NCI-H2171 treated with DMSO at 0.1 percent for 48 hours (cell line): ENCODE measurements at regions not wholly inside any gene's neighbourhood (a gene's known extent, or its start where the extent isn't known, plus 50 kb on each side); places are given as distances from the start of the nearest gene placed in this dataset.
"Not testable (repeated sequence)": the region's sequence is repeated elsewhere in the genome, so short reads cannot be mapped to it uniquely, and the experiment has no call there.

ENCODE experiments used
- DNase-seq: peaks from one replicate; lab custom pipeline; 2025; lab: John Stamatoyannopoulos, UW

DNA sequence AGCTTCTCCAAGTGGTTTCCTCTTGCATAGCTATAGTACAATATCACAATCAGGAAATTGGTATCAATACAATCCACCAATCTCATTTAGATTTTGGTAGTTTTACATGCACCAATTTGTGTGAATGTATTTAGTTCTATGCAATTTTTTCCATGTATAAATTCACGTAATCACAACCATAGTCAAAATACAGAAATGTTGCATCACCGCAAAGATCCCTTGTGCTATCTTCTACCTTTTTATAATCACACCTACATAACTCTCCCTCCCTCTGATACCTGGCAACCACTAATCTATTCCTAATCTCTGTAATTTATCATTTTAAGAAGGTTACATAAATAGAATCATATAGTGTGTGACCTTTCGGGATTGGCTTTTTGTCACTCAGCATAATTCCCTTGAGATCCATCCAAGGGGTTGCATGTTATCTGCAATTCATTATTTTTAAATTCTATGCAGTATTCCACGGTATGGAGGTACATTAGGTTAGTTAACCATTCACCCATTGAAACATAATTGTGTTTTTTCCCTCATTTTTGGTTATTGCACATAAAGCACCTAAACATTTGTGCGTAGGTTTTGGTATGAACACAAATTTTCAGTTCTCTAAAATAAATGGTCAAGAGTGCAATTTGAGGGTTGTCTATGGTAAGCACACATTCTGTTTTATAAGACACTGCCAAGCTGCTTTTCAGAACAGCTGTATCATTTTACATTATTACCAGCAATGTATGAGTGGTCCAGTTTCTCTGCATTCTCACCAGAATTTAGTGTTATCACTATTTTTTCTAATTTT lies 95.1 kb upstream of the SLC22A23 start:
- DNase-seq, result no peak

DNA sequence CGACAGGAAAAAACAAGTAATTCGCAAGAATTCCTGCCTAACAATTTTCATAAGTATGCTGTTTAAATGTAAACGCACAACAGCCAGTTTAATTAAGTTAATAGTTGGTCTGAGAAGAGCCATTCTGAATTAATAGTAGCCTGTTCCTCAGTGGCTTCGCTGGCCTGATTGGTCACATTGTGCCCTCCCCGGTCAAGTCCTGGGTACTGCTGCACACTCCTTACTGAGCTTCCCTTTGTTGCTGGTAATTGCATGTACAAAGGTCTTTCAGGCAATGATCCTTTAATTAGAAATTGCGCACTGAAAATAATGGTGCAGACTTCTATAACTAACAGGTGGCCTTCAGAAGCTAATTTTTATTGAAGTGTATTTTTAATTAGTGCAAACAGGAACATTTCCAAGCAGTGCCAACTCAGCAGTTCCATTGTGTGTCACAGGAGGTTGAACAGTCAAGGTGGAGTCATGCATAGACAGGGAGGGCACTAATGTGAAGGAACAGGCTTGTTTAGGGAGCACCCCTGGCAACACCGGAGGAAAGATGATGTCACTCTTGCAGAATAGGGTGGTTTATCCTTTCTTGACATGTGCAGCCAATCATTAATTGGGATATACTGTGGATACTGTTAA lies 92.6 kb upstream of the SLC22A23 start:
- no peak for DNase-seq

DNA sequence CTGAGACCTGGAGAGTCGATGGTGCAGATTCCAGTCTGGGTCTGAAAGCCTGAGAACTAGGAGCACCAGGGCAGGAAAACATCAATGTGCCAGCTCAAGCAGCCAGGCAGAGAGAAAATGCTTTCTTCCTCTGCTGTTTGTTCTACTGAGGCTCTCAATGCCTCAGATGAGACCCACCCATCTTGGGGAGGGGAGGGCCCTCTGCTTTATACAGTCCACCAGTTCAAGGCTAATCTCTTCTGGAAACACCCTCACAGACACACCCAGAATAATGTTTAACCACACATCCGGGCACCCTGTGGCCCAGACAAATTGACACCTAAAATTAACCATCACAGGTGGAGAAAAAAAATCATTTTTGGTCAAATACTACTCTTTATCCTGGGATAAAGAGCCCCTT lies 89.3 kb upstream of the SLC22A23 start:
- DNase-seq, result no peak

DNA sequence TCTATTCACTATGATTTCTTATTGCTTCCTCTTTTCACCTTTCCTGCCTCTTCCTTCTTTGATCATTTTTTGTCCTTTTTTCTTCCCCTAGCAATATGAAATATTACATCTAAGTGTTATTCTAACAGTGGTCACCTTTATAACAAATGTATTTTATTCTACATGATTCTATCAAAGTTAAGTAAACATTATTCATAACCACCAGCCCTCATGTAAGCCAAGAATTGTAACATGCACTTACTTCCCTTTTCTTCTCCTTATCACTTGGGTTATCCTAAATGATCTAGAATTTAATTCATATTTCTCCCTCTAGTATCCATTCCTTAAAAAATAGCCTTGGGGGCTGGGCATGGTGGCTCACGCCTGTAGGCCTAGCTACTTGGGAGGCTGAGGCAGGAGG lies 88.3 kb upstream of the SLC22A23 start:
- no peak for DNase-seq

DNA sequence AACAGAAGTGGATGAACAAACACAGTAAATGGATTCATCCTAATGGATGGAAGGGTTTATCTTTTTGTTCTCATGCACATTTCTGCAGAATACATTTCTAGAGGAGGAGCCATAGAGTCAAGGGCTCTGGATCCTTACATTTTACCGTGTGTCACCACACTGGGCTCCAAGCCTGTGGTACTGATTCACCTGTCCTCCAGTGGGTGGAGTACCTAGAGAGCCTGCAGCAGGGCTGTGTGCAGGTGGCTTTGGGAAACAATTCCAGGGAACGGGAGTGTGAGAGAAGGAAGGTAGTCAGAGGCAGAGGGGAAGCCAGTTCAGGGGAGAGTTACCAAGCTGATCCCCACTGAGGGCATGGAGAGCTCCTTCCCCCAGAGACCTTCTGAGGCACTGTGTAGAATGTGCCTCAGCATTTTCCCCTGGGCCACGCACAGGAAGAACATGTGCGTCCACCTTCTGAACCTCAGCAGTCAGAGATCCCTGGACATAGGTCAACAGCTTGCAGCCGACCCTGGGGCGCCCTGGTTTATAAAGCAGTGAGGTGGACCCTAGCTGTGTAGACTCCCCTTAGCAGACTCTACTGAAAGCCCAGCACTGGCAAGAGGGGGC lies 85.3 kb upstream of the SLC22A23 start:
- DNase-seq, result no peak

DNA sequence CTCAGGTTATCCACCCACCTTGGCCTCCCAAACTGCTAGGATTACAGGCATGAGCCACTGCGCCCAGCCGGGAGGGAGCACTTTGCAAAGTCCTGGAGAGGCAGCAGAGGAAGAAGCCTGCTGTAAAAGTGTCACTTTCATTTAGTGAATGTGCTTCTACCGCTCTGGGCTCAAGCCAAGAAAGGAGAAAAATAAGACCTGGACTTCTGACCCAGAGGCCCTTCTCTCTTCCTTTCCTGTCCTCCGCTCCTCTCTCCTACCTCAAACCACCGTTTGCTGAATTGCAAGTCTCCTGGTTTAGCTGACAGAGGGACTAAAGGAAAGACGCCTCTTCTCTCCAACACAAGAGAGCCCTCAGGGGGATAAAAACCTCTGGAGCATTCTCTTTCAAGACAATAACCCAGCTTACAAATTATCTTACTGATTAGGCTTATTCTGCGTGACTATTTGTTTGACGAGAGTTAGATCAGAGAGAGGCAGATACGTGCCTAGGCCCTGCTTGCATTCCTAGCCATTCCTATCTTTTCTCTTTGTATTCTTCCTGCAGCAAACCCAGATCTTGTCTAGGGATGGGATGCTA lies 84.2 kb upstream of the SLC22A23 start:
- DNase-seq, result no peak

DNA sequence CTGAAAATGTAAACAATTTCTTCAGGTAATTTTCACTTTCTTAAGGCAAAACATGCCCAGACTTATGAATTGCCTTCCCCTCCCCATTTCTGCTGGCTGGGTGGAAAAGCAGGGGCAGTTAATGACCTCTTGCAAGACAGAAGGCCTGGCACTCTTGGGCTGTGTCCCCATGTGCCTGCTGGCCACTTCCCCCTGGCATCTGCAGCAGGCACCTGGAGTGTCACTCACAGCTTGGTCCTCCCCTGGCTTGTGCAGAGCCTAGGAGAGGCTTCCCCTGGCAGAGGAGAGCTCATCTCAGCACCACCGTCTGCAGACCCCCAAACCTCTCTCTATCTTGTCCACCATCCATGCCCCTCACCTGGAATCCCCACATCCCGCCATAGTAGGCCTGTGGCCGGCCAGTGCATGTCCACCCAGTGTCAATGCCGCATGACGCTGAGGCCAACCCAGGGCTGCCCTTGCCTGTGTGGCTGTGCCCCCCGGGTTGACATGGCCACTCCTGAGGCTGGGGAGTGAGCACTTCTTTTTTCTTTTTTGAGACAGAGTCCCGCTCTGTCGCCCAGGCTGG lies 83.5 kb upstream of the SLC22A23 start:
- DNase-seq, result no peak

DNA sequence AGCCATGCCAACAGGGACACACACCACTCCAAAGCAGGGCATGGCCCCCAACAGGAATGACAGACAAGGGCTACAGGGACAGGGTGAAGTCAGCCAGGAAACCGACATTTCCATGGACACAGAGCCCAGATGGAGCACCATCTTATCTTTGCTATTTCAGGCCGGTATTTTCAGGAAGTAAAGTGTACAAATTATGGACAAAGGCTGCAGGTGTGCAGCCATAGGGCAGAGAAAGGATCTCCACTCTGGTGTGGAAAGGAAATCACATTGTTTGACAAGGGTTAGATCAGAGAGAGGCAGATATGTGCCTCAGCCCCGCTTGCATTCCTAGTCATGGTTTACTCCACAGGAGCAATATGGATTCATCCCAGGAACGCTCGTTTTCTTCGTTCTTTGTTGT lies 81.7 kb upstream of the SLC22A23 start:
- no peak for DNase-seq

DNA sequence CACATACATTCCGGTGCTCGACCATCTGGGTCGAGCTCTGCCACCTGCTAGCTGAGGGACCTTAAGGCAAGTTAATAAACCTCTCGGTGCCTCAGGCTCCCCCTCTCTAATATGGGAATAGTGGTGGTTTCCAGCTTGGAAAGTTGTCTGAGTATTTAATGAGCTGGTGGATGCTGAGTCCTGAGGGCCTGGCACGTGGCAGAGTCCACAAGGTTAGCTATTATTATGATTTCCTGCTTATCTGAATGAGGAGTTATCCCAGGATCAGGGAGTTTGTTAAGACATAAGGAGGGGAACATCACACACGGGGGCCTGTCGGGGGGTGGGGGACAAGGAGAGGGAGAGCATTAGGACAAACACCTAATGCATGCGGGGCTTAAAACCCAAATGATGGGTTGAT lies 80.1 kb upstream of the SLC22A23 start:
- DNase-seq, result no peak

DNA sequence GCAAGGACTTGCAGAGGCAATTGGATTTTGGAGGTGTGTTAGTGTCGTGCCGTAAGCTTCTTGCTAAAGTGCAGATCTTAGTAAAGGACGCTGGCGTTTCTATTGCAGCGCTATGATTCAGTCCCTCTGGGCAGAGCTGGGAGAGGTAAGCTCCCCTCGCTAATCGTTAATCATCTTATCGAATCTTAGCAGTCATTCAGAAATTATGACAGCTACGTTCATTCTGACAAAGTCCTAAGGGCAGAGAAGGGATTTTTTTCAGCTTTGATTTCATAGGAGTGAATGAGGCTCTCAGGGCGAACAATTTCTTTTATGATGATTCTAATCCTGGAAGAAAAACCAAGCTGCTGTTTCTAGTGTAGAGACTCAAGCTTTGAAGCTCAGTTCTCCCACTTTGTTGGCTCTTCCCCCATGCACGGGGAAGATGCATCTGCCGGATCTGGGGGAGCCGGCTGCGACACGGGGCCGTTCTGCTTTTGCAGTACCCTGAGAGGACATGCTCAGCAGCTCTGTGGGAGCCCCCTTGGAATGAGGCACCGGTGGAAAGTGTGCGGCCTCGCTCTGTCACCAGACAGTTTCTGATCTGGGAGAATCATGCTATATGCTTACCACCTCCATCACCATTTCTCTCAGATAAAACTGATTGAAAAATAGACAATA lies 79.1 kb upstream of the SLC22A23 start:
- DNase-seq, result no peak

DNA sequence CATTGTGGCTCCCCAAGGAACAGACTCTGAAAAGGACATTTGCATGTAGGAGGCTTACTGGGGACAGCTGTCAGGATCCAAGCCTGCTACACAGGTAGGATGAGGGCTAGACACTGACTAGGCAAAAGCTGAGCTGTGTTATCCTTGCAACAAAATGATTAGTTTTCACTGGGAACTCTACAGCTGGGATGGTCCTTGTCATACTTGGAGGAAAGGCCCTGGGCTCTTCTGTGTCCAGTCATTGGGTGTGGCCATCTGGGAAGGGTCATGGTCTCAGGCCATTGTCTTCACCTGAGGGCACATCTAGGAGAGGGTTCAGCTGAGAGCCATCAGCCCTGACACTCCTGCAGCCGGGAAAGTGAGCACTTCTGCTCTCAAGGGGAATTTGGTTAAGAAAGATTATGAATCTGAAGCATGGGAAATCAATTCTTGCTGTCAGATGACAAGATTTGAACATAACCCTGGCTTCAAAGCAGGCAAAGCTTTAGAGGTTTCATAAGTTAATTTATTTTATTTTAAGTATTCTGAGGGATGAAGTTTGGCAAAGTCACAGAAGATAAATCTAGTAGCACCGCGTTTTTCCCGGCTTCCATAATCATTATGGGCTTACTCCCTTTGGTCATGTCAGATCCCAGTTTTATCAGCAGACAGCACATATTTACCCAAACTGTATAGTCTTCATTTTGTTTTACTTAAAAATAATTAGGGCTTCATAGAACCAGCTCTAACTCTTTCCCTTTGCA lies 78.4 kb upstream of the SLC22A23 start:
- DNase-seq, result no peak

DNA sequence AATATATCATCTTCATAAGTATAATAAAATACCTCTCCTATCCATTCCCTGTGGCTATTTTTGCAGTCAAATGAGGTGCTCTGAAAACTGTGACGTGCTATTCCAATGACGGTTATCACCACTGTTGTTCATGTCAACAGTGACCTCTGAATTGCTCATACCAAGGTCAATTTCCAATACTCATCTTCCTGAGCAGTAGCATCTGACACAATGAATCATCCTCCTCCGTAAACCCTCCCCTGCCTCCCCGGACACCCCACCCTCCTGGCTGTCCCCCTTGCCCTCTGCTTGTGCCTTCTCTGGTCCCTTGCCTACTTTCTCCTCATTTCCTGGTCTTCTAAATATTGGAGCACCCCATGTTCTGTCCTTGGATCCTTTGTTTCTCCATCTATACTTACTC lies 77.7 kb upstream of the SLC22A23 start:
- DNase-seq, result no peak

DNA sequence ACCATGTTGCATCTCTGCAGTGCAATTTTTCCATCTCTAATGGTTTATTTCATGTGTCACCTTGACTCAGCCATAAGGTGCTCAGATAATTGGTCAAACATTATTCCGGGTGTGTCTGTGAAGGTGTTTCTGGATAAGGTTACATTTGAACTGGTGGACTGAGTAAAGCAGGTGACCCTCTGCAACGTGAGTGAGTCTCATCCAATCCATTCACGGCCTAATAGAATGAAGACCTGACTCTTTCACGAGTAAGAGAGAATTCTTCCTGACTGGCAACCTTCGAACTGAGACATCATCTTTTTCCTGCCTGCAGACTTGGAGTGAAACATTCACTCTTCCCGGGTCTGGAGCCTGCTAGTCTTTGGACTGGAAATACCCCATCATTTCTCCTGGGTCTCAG lies 77.1 kb upstream of the SLC22A23 start:
- no peak for DNase-seq

DNA sequence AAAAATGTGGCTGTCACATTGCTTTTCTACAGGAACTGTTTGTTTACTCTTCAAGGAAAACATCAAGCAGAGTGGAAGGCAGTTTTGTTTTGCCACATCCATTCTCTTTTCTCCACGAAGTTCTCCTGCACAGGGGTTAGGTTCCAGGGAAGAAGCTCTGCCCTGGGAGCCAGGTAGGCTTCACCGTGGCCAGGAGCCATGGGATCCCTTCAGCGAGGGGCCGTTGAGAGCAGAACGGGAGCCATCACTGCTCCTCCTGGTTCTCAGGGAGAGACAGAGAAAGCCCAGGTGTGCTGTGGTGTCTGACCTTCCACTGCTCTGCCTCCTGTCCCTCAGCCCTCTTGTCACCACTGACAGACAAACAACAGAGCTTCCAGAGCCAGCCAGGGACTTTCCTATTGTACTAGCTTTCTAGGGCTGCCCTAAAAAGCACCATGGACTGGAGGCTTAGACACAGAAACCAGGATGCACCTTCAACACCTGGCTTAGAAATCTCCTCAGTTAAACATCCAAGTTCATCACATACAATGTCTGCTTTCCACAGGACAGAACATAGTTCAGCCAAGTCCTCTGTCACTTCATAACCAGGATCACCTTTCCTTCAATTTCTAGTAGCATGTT lies 75.6 kb upstream of the SLC22A23 start:
- no peak for DNase-seq

DNA sequence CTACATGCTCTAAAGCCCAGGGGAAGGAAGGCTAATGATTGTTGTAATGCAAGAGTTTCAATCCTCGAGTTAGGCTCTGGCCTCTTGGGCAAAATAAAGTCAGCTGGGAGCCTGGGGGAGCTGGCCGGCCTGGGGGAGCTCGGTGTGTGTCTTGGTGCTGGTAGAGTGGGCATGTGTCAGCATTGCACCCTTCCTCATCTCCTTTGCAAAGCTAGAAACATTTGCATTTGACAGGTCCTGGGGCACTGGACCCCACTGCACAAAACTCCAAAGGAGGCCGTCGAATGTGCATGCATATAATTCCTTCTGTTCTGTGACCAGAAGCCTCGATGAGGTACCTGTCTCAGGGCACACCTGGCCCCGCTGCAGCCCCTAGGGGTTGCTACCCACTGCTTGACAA lies 74.6 kb upstream of the SLC22A23 start:
- no peak for DNase-seq

DNA sequence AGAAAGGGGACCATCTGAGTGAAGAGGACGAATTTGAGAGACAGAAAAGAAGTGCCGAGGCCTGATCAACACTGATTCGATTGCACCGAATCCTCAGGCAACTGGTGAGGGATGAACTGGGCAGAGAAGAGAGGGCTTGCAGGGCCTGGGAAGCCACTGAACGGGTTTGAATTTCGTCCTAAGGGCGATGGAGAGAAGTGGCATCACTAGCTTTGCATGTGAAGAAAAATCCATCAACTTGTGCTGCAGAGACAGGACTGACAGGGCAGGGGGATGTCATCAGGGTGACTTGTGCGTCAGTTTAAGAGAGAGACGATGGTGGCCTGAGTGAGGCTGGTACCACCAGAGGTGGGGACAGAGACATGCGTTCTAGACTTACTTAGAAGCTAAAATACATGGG lies 73.7 kb upstream of the SLC22A23 start:
- DNase-seq, result no peak

DNA sequence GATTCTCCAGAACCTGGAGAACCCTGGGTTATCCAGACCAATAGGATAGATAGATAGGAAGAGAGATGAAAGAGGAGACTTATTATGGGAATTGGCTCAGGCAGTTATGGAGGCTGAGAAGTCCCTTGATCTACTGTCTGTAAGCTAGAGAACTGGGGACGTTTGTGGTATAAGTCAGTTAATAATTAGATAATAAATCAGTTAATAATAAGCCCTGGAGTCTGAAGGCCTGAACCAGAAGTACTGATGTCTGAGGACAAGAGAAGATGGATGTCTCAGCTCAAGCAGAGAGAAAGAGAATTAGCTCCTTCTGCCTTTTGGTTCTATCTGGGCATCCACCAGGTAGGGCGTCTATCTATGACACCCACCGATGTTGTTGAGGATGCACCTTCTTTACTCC lies 72.9 kb upstream of the SLC22A23 start:
- DNase-seq, result no peak

DNA sequence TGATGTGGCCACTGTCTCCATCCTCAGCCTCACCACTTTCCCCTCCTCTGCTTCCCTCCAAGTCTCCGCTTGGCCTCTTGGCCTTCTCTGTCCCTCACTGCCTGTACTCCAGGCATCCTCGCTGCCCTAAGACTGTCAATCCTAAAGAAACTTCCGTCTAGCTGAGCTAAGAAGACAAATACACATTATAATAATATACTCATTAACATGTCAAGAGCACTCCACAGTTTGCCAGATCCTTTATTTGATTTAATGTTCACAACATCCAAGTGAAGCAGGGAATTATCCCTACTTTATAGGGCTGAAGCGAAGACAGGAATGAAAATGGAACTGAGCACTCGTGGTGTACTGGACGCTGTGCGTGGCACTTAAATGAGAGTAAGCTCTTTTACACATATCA lies 72.4 kb upstream of the SLC22A23 start:
- no peak for DNase-seq

DNA sequence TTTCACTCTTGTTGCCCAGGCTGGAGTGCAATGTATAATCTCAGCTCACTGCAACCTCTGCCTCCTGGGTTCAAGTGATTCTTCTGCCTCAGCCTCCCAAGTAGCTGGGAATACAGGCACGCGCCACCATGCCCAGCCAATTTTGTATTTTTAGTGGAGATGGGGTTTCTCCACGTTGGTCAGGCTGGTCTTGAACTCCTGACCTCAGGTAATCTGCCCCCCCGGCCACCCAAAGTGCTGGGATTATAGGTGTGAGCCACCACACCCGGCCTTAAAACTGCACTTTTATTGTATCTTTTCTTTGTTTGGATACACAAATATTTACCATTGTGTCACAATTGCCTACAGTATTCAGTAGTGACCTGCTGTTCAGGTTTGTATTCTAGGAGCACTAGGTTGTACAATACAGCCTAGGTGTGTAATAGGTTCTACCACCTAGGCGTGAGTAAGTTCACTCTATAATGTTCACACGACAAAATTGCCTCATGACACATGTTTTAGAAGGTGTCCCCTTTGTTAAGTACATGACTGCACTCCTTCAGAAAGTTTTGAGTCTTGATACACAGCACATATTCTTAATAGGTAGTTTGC lies 71.3 kb upstream of the SLC22A23 start:
- not testable (repeated sequence) for DNase-seq

DNA sequence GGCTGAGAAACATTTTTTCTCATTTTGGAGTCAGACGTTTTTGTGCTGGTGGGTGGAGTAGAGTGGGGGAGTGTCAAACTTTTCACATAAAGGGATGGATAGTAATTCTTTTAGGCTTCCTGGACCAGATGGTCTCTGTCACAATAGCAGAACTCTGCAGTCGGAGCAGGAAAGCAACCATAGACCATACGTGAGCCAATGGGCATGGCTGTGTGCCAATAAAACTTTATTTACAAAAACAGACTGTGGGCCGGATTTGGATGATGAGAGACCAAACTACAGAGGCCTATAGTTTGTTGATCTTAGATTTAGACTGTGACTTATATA lies 70.8 kb upstream of the SLC22A23 start:
- peak; percentile 31 for DNase-seq
